Adrenal gland (tissue), 9 donors: ENCODE measurements at regions not wholly inside any gene's neighbourhood (a gene's known extent, or its start where the extent isn't known, plus 50 kb on each side); places are given as distances from the start of the nearest gene placed in this dataset.
"Not testable (repeated sequence)": the region's sequence is repeated elsewhere in the genome, so short reads cannot be mapped to it uniquely, and the experiment has no call there.

Experiments used
- DNase-seq, 7 donors: peaks; one replicate each; pipeline ENCODE4 v3.0.0-alpha.2; 2019 to 2020
- H3K27ac ChIP-seq, 5 donors: fragments of 200-600 bp; sonication (generic) in 4 of 5; 1 replicate in 3 of 5; 2 replicates in 2 of 5; pipeline versions ENCODE4 v1.5.1 to v1.8.0; 2016 to 2020; ENCODE audit warnings: mild to moderate bottlenecking in 1 of 5
- H3K27me3 ChIP-seq: fragments of 200-600 bp; 2 replicates; pipeline ENCODE4 v1.8.0; 2021
- H3K36me3 ChIP-seq, 2 donors: fragments of 200-600 bp; replicated peaks in 1 of 2; 1 replicate in 1 of 2; 2 replicates in 1 of 2; pipeline versions ENCODE4 v1.5.1 to v1.8.0; 2018 to 2022
- H3K4me1 ChIP-seq, 2 donors: fragments of 200-600 bp; replicated peaks in 1 of 2; 1 replicate in 1 of 2; 2 replicates in 1 of 2; pipeline versions ENCODE4 v1.5.1 to v1.8.0; 2018 to 2021
- H3K4me3 ChIP-seq, 4 donors: fragments of 200-600 bp; sonication (generic) in 3 of 4; one replicate each; pipeline ENCODE4 v1.5.1; 2016 to 2018
- H3K9me3 ChIP-seq, 3 donors: fragments of 200-600 bp; sonication (generic) in 1 of 3; replicated peaks in 1 of 3; 1 replicate in 2 of 3; 2 replicates in 1 of 3; pipeline versions ENCODE4 v1.5.1 to v1.8.0; 2016 to 2021
- CTCF ChIP-seq, 6 experiments: fragments of 450-650 bp in 4 of 6; fragments of 200-600 bp in 2 of 6; sonication (generic) in 1 of 6; IDR thresholded peaks; 1 replicate in 5 of 6; 2 replicates in 1 of 6; pipeline versions ENCODE4 v1.5.1 to v1.8.0; 2016 to 2021; ENCODE audit warnings: antibody characterized with exemption in 6 of 6, mild to moderate bottlenecking in 2 of 6, moderate library complexity in 1 of 6
- POLR2A ChIP-seq, 2 donors: fragments of 450-650 bp; IDR thresholded peaks; one replicate each; pipeline ENCODE4 v1.6.1; 2017; ENCODE audit warnings: antibody characterized with exemption in 2 of 2, mild to moderate bottlenecking in 2 of 2, moderate library complexity in 1 of 2
- WGBS, 4 donors: extraction: QIAGEN DNeasy Blood & Tissue Kit in 2 of 4; methylation state at CpG; one replicate each; pipeline versions ENCODE4 v1.1.5 to v1.1.7; 2013 to 2017; 5-methylcytosine and 5-hydroxymethylcytosine counted together
- intact Hi-C, 2 donors: fragments of 100-400 bp; cut with DNase I; formaldehyde crosslinking; loops; one replicate each; pipeline versions ENCODE4 v1.14.1 to v1.15.0; 2022 to 2023
- donor health status: healthy with polysubstance abuse.
- donor health status: Bipolar disorder and iron deficiency.
- donor health status: DM: yes; HTN: yes; CAD: no.
- donor health status: DM: no; HTN: no; CAD: no.
- donor health status: DM: no; HTN: no; CAD: no.

- TF ChIP-seq POLR2A (IDR thresholded peaks at IDR 0.05) (no peak), CTCF (IDR thresholded peaks at IDR 0.05) (no peak)
- peaks cover 0 to 8% (median 0%) of the 10 kb centered on the region in 3 donors for H3K9me3 ChIP-seq
- H3K27me3 ChIP-seq, result peaks cover 3% of the 10 kb centered on the region
- no peaks in the 10 kb centered on the region for H3K4me1 ChIP-seq
- H3K4me3 ChIP-seq, result no peak overlapping the region
- 54 to 66% (median 60%) methylated on average over 3 of the region's 3 CpGs for WGBS, 4 donors
- H3K36me3 ChIP-seq, result no peaks in the 10 kb centered on the region
- DNase-seq, result no peak
- intact Hi-C loops, result no loop called here
- H3K27ac ChIP-seq, result no peak overlapping the region
Measured at GRCh38 chr13:43946281-43946680, 66.6 kb downstream of the LACC1 start.

- no peak for DNase-seq
- Histone ChIP-seq H3K27ac (no peak overlapping the region), H3K27me3 (no peaks in the 10 kb centered on the region), H3K9me3 (peaks cover 0 to 8% (median 0%) of the 10 kb centered on the region in 3 donors), H3K36me3 (no peaks in the 10 kb centered on the region), H3K4me3 (no peak overlapping the region), H3K4me1 (no peaks in the 10 kb centered on the region)
- intact Hi-C loops, result no loop called here
- TF ChIP-seq CTCF (IDR thresholded peaks at IDR 0.05) (no peak), POLR2A (IDR thresholded peaks at IDR 0.05) (no peak)
- WGBS, 4 donors, result 47 to 94% (median 90%) methylated on average over 3 of the region's 3 CpGs
Measured at GRCh38 chr13:43947897-43948458, 68.3 kb downstream of the LACC1 start.

GRCh38 chr13:43953370-43953769, 73.7 kb downstream of the LACC1 start:
- intact Hi-C loops, result no loop called here
- H3K9me3 ChIP-seq, result no peaks in the 10 kb centered on the region
- no peak overlapping the region for H3K4me3 ChIP-seq
- H3K27me3 ChIP-seq, result no peaks in the 10 kb centered on the region
- H3K4me1 ChIP-seq, result no peaks in the 10 kb centered on the region
- WGBS, 4 donors, result 80 to 86% (median 82%) methylated on average over 2 of the region's 2 CpGs
- H3K27ac ChIP-seq, result no peak overlapping the region
- DNase-seq, result no peak
- no peaks in the 10 kb centered on the region for H3K36me3 ChIP-seq
- no peak for TF ChIP-seq POLR2A (IDR thresholded peaks at IDR 0.05)
- TF ChIP-seq CTCF (IDR thresholded peaks at IDR 0.05), result no peak

DNA sequence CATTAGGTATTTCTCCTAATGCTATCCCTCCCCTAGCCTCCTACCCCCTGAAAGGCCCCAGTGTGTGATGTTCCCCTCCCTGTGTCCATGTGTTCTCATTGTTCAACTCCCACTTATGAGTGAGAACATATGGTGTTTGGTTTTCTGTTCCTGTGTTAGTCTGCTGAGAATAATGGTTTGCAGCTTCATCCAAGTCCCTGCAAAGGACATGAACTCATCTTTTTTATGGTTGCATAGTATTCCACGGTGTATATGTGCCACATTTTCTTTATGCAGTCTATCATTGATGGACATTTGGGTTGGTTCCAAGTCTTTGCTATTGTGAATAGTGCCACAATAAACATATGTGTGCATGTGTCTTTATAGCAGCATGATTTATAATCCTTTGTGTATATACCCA, 77.3 kb downstream of the LACC1 start:
- H3K27ac ChIP-seq, H3K27me3 ChIP-seq, intact Hi-C loops, H3K4me3 ChIP-seq, DNase-seq, H3K36me3 ChIP-seq, H3K9me3 ChIP-seq, H3K4me1 ChIP-seq: not testable (repeated sequence)
- 84 to 95% (median 94%) methylated on average over 1 of the region's 1 CpG for WGBS, 4 donors

- 86 to 100% (median 94%) methylated on average over 2 of the region's 2 CpGs for WGBS, 4 donors
- no peak for DNase-seq
- TF ChIP-seq POLR2A (IDR thresholded peaks at IDR 0.05), result no peak
- TF ChIP-seq CTCF (IDR thresholded peaks at IDR 0.05), result no peak
- H3K4me3 ChIP-seq, result no peak overlapping the region
- no peaks in the 10 kb centered on the region for H3K4me1 ChIP-seq
- H3K36me3 ChIP-seq, result no peaks in the 10 kb centered on the region
- H3K9me3 ChIP-seq, result no peaks in the 10 kb centered on the region
- no peaks in the 10 kb centered on the region for H3K27me3 ChIP-seq
- H3K27ac ChIP-seq, result no peak overlapping the region
- intact Hi-C loops, result no loop called here
Measured at GRCh38 chr13:43959291-43959690, 79.6 kb downstream of the LACC1 start.
